ENCODE measurements at regions not wholly inside any gene's neighbourhood (a gene's known extent, or its start where the extent isn't known, plus 50 kb on each side); places are given as distances from the start of the nearest gene placed in this dataset.
A peak's percentile ranks its signal among the peaks of the same experiment; 100 is the strongest.

- H3K27ac ChIP-seq (ENCODE audit: low read length), result no peak overlapping the region
- no peaks in the 10 kb centered on the region for H3K9me3 ChIP-seq (ENCODE audit: control insufficient read depth, insufficient read depth, low read length)
- no peak for DNase-seq (ENCODE audit: low read depth, low spot score)
- WGBS (ENCODE audit: insufficient coverage, insufficient read length), result no CpG with 5 or more reads among the region's 1 CpG
- no peaks in the 10 kb centered on the region for H3K36me3 ChIP-seq (ENCODE audit: control insufficient read depth, insufficient read depth, low read length)
- H3K4me3 ChIP-seq (ENCODE audit: low read length), result no peak overlapping the region
- peaks cover 3% of the 10 kb centered on the region; the same call in 1 of the 2 replicates for H3K4me1 ChIP-seq (ENCODE audit: control insufficient read depth, insufficient read depth, low read length)
- H3K27me3 ChIP-seq (ENCODE audit: control insufficient read depth, insufficient read depth, low read length), result no peaks in the 10 kb centered on the region
Measured at GRCh38 chr11:8340296-8340695, 76.6 kb upstream of the LMO1 start.

- Histone ChIP-seq H3K4me1 (ENCODE audit: control insufficient read depth, insufficient read depth, low read length) (peaks cover 3% of the 10 kb centered on the region; the same call in 1 of the 2 replicates), H3K4me3 (ENCODE audit: low read length) (peak overlapping the region; percentile 41; the same call in 1 of the 2 replicates), H3K9me3 (ENCODE audit: control insufficient read depth, insufficient read depth, low read length) (no peaks in the 10 kb centered on the region), H3K27me3 (ENCODE audit: control insufficient read depth, insufficient read depth, low read length) (no peaks in the 10 kb centered on the region), H3K27ac (ENCODE audit: low read length) (no peak overlapping the region), H3K36me3 (ENCODE audit: control insufficient read depth, insufficient read depth, low read length) (no peaks in the 10 kb centered on the region)
- no CpG with 5 or more reads among the region's 25 CpGs for WGBS (ENCODE audit: insufficient coverage, insufficient read length)
- DNase-seq (ENCODE audit: low read depth, low spot score), result no peak
Measured at GRCh38 chr11:8339592-8340022, 75.9 kb upstream of the LMO1 start.

- no CpG with 5 or more reads among the region's 8 CpGs for WGBS (ENCODE audit: insufficient coverage, insufficient read length)
- DNase-seq (ENCODE audit: low read depth, low spot score), result no peak
- H3K4me3 ChIP-seq (ENCODE audit: low read length), result no peak overlapping the region
Measured at GRCh38 chr11:8338138-8338537, 74.5 kb upstream of the LMO1 start.

GRCh38 chr11:8337130-8337795 lies 73.6 kb upstream of the LMO1 start:
- Histone ChIP-seq H3K4me1 (ENCODE audit: control insufficient read depth, insufficient read depth, low read length) (peaks cover 3% of the 10 kb centered on the region; the same call in 1 of the 2 replicates), H3K9me3 (ENCODE audit: control insufficient read depth, insufficient read depth, low read length) (no peaks in the 10 kb centered on the region), H3K36me3 (ENCODE audit: control insufficient read depth, insufficient read depth, low read length) (no peaks in the 10 kb centered on the region), H3K27me3 (ENCODE audit: control insufficient read depth, insufficient read depth, low read length) (no peaks in the 10 kb centered on the region), H3K4me3 (ENCODE audit: low read length) (no peak overlapping the region), H3K27ac (ENCODE audit: low read length) (no peak overlapping the region)
- no peak for DNase-seq (ENCODE audit: low read depth, low spot score)
- WGBS (ENCODE audit: insufficient coverage, insufficient read length), result no CpG with 5 or more reads among the region's 19 CpGs

More at GRCh38 chr11:8338138-8338537, 74.5 kb upstream of the LMO1 start:
- no peak overlapping the region for H3K27ac ChIP-seq (ENCODE audit: low read length)
- no peaks in the 10 kb centered on the region for H3K36me3 ChIP-seq (ENCODE audit: control insufficient read depth, insufficient read depth, low read length)
- peaks cover 3% of the 10 kb centered on the region; the same call in 1 of the 2 replicates for H3K4me1 ChIP-seq (ENCODE audit: control insufficient read depth, insufficient read depth, low read length)
- H3K27me3 ChIP-seq (ENCODE audit: control insufficient read depth, insufficient read depth, low read length), result no peaks in the 10 kb centered on the region
- H3K9me3 ChIP-seq (ENCODE audit: control insufficient read depth, insufficient read depth, low read length), result no peaks in the 10 kb centered on the region

GRCh38 chr11:8336356-8337129 lies 72.9 kb upstream of the LMO1 start:
- no peak overlapping the region for H3K27ac ChIP-seq (ENCODE audit: low read length)
- 0 out of 2 replicates have a peak, but pooled peaks cover 2% of the 10 kb centered on the region for H3K4me1 ChIP-seq (ENCODE audit: control insufficient read depth, insufficient read depth, low read length)
- no peaks in the 10 kb centered on the region for H3K36me3 ChIP-seq (ENCODE audit: control insufficient read depth, insufficient read depth, low read length)
- WGBS (ENCODE audit: insufficient coverage, insufficient read length), result no CpG with 5 or more reads among the region's 17 CpGs
- H3K9me3 ChIP-seq (ENCODE audit: control insufficient read depth, insufficient read depth, low read length), result no peaks in the 10 kb centered on the region
- no peak for DNase-seq (ENCODE audit: low read depth, low spot score)
- H3K4me3 ChIP-seq (ENCODE audit: low read length), result no peak overlapping the region
- no peaks in the 10 kb centered on the region for H3K27me3 ChIP-seq (ENCODE audit: control insufficient read depth, insufficient read depth, low read length)

- Histone ChIP-seq H3K4me3 (ENCODE audit: low read length) (no peak overlapping the region), H3K4me1 (ENCODE audit: control insufficient read depth, insufficient read depth, low read length) (0 out of 2 replicates have a peak, but pooled peaks cover 2% of the 10 kb centered on the region), H3K27me3 (ENCODE audit: control insufficient read depth, insufficient read depth, low read length) (no peaks in the 10 kb centered on the region), H3K27ac (ENCODE audit: low read length) (no peak overlapping the region), H3K9me3 (ENCODE audit: control insufficient read depth, insufficient read depth, low read length) (no peaks in the 10 kb centered on the region), H3K36me3 (ENCODE audit: control insufficient read depth, insufficient read depth, low read length) (no peaks in the 10 kb centered on the region)
- WGBS (ENCODE audit: insufficient coverage, insufficient read length), result no CpG with 5 or more reads among the region's 7 CpGs
- DNase-seq (ENCODE audit: low read depth, low spot score), result no peak
Measured at GRCh38 chr11:8335683-8336082, 72.0 kb upstream of the LMO1 start.

GRCh38 chr11:8335186-8335585 lies 71.5 kb upstream of the LMO1 start:
- Histone ChIP-seq H3K27me3 (ENCODE audit: control insufficient read depth, insufficient read depth, low read length) (no peaks in the 10 kb centered on the region), H3K27ac (ENCODE audit: low read length) (no peak overlapping the region), H3K36me3 (ENCODE audit: control insufficient read depth, insufficient read depth, low read length) (no peaks in the 10 kb centered on the region), H3K4me3 (ENCODE audit: low read length) (no peak overlapping the region), H3K9me3 (ENCODE audit: control insufficient read depth, insufficient read depth, low read length) (no peaks in the 10 kb centered on the region), H3K4me1 (ENCODE audit: control insufficient read depth, insufficient read depth, low read length) (peaks cover 2% of the 10 kb centered on the region; the same call in 1 of the 2 replicates)
- no peak for DNase-seq (ENCODE audit: low read depth, low spot score)
- no CpG with 5 or more reads among the region's 8 CpGs for WGBS (ENCODE audit: insufficient coverage, insufficient read length)

- peaks cover 2% of the 10 kb centered on the region; the same call in 1 of the 2 replicates for H3K4me1 ChIP-seq (ENCODE audit: control insufficient read depth, insufficient read depth, low read length)
Measured at GRCh38 chr11:8333811-8334401, 70.2 kb upstream of the LMO1 start.

GRCh38 chr11:8333376-8333775 lies 69.7 kb upstream of the LMO1 start:
- Histone ChIP-seq H3K27ac (ENCODE audit: low read length) (no peak overlapping the region), H3K27me3 (ENCODE audit: control insufficient read depth, insufficient read depth, low read length) (no peaks in the 10 kb centered on the region), H3K4me1 (ENCODE audit: control insufficient read depth, insufficient read depth, low read length) (peaks cover 2% of the 10 kb centered on the region; the same call in 1 of the 2 replicates), H3K36me3 (ENCODE audit: control insufficient read depth, insufficient read depth, low read length) (no peaks in the 10 kb centered on the region), H3K4me3 (ENCODE audit: low read length) (no peak overlapping the region), H3K9me3 (ENCODE audit: control insufficient read depth, insufficient read depth, low read length) (no peaks in the 10 kb centered on the region)
- no CpG with 5 or more reads among the region's 4 CpGs for WGBS (ENCODE audit: insufficient coverage, insufficient read length)
- no peak for DNase-seq (ENCODE audit: low read depth, low spot score)

More at GRCh38 chr11:8333811-8334401, 70.2 kb upstream of the LMO1 start:
- no peak overlapping the region for H3K27ac ChIP-seq (ENCODE audit: low read length)
- DNase-seq (ENCODE audit: low read depth, low spot score), result no peak
- no peaks in the 10 kb centered on the region for H3K27me3 ChIP-seq (ENCODE audit: control insufficient read depth, insufficient read depth, low read length)
- no peaks in the 10 kb centered on the region for H3K9me3 ChIP-seq (ENCODE audit: control insufficient read depth, insufficient read depth, low read length)
- no CpG with 5 or more reads among the region's 7 CpGs for WGBS (ENCODE audit: insufficient coverage, insufficient read length)
- H3K36me3 ChIP-seq (ENCODE audit: control insufficient read depth, insufficient read depth, low read length), result no peaks in the 10 kb centered on the region
- H3K4me3 ChIP-seq (ENCODE audit: low read length), result no peak overlapping the region

GRCh38 chr11:8332891-8333290 lies 69.2 kb upstream of the LMO1 start:
- H3K27ac ChIP-seq (ENCODE audit: low read length), result no peak overlapping the region
- H3K4me1 ChIP-seq (ENCODE audit: control insufficient read depth, insufficient read depth, low read length), result peaks cover 2% of the 10 kb centered on the region; the same call in 1 of the 2 replicates
- no CpG with 5 or more reads among the region's 12 CpGs for WGBS (ENCODE audit: insufficient coverage, insufficient read length)
- H3K4me3 ChIP-seq (ENCODE audit: low read length), result no peak overlapping the region
- no peak for DNase-seq (ENCODE audit: low read depth, low spot score)
- no peaks in the 10 kb centered on the region for H3K9me3 ChIP-seq (ENCODE audit: control insufficient read depth, insufficient read depth, low read length)
- no peaks in the 10 kb centered on the region for H3K27me3 ChIP-seq (ENCODE audit: control insufficient read depth, insufficient read depth, low read length)
- no peaks in the 10 kb centered on the region for H3K36me3 ChIP-seq (ENCODE audit: control insufficient read depth, insufficient read depth, low read length)
